ENCODE measurements at regions not wholly inside any gene's neighbourhood (a gene's known extent, or its start where the extent isn't known, plus 50 kb on each side); places are given as distances from the start of the nearest gene placed in this dataset.

GRCh38 chr7:13577566-13578145 lies 411.8 kb downstream of the ETV1 start:
- TF ChIP-seq POLR2AphosphoS5 (IDR thresholded peaks at IDR 0.05) (no peak), CTCF (IDR thresholded peaks at IDR 0.05) (no peak), POLR2A (IDR thresholded peaks at IDR 0.05) (no peak)

All from sigmoid colon (tissue), 4 donors.